ENCODE measurements at regions not wholly inside any gene's neighbourhood (a gene's known extent, or its start where the extent isn't known, plus 50 kb on each side); places are given as distances from the start of the nearest gene placed in this dataset.

GRCh38 chrX:4059893-4060292 is 346.4 kb upstream of the PRKX start:
- TF ChIP-seq POLR2AphosphoS5 (IDR thresholded peaks at IDR 0.05; ENCODE audit: low read depth) (no peak), NANOG (IDR thresholded peaks at IDR 0.05; ENCODE audit: borderline replicate concordance) (no peak), CREB1 (CRISPR knock-in tag; IDR thresholded peaks at IDR 0.05; ENCODE audit: low read depth) (no peak), CTCF (conservative IDR thresholded peaks at IDR 0.05; ENCODE audit: low read depth in 2 of 2) (no peak), JUNB (IDR thresholded peaks at IDR 0.05; ENCODE audit: unreplicated experiment) (no peak), ETS1 (IDR thresholded peaks at IDR 0.05) (no peak), EZH2phosphoT487 (IDR thresholded peaks at IDR 0.05; ENCODE audit: unreplicated experiment) (no peak), ZNF462 (CRISPR knock-in tag; IDR thresholded peaks at IDR 0.05) (no peak), EZH2 (IDR thresholded peaks at IDR 0.05; ENCODE audit: low read depth, unreplicated experiment) (no peak), ZNF114 (CRISPR knock-in tag; IDR thresholded peaks at IDR 0.05) (no peak), REST (IDR thresholded peaks at IDR 0.05; ENCODE audit: unreplicated experiment) (no peak), ZNF331 (CRISPR knock-in tag; IDR thresholded peaks at IDR 0.05; ENCODE audit: low read depth) (no peak), STAT1 (IDR thresholded peaks at IDR 0.05; ENCODE audit: unreplicated experiment) (no peak)
- Histone ChIP-seq H3K27me3 (ENCODE audit: insufficient read depth) (no peaks in the 10 kb centered on the region), H3K4me2 (no peak overlapping the region), H3K4me1 (ENCODE audit: insufficient read depth) (no peaks in the 10 kb centered on the region), H3K9me2 (ENCODE audit: insufficient read depth) (no peaks in the 10 kb centered on the region), H3K4me3 (no peak overlapping the region), H3K27ac (ENCODE audit: low read depth) (no peak overlapping the region), H3K79me2 (replicated peaks; ENCODE audit: insufficient read depth) (no peaks in the 10 kb centered on the region), H3F3A (replicated peaks; ENCODE audit: low read depth) (no peaks in the 10 kb centered on the region), H3K36me3 (ENCODE audit: insufficient read depth) (no peaks in the 10 kb centered on the region), H2AFZ (no peak overlapping the region), H4K20me1 (replicated peaks; ENCODE audit: insufficient read depth) (no peaks in the 10 kb centered on the region)
- H3K27me3 Mint-ChIP-seq (ENCODE audit: insufficient read depth, low read depth, poor library complexity): no peaks in the 10 kb centered on the region
- H3K4me1 Mint-ChIP-seq: no peaks in the 10 kb centered on the region
- ATAC-seq (no peak), DNase-seq (ENCODE audit: low spot score) (no peak)
- peaks cover 3% of the 10 kb centered on the region; the same call in 1 of the 3 replicates for H3K9me3 Mint-ChIP-seq
- H3K27ac Mint-ChIP-seq: no peak overlapping the region
- no peak overlapping the region for H3K4me3 Mint-ChIP-seq
- no peaks in the 10 kb centered on the region for H3K36me3 Mint-ChIP-seq (ENCODE audit: low read depth)
